ENCODE measurements at regions not wholly inside any gene's neighbourhood (a gene's known extent, or its start where the extent isn't known, plus 50 kb on each side); places are given as distances from the start of the nearest gene placed in this dataset.

DNA sequence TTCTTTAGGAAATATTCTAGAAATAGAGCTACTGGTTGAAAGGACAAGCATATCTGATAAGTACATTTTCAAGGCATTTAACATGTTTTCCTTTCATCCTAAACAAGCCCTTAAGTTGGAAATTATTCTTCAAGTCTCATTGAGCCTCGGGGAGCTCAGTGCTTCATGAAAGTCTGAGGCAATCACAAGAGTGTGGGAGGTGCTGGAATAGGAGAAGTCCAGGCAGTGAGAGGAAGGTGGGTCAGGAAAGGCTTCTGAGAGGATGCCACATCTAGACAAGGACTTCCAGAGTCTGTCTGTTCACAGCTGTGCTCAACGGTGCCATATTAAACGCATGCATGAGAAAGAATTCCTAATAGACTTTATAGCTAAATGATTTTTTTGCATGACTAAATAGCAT is 69.8 kb downstream of the CD83 start:
- H3K27ac ChIP-seq, result no peak overlapping the region
- H3K36me3 ChIP-seq, result no peaks in the 10 kb centered on the region
- intact Hi-C loops (cut with DNase I), result no loop called here
- H3K27me3 ChIP-seq, result no peaks in the 10 kb centered on the region
- no peak for DNase-seq (ENCODE audit: extremely low spot score in 2 of 2)
- no peak for TF ChIP-seq POLR2AphosphoS5 (IDR thresholded peaks at IDR 0.05; ENCODE audit: insufficient read depth in 1 of 2, low read depth in 1 of 2)
- TF ChIP-seq, protein P1, sequence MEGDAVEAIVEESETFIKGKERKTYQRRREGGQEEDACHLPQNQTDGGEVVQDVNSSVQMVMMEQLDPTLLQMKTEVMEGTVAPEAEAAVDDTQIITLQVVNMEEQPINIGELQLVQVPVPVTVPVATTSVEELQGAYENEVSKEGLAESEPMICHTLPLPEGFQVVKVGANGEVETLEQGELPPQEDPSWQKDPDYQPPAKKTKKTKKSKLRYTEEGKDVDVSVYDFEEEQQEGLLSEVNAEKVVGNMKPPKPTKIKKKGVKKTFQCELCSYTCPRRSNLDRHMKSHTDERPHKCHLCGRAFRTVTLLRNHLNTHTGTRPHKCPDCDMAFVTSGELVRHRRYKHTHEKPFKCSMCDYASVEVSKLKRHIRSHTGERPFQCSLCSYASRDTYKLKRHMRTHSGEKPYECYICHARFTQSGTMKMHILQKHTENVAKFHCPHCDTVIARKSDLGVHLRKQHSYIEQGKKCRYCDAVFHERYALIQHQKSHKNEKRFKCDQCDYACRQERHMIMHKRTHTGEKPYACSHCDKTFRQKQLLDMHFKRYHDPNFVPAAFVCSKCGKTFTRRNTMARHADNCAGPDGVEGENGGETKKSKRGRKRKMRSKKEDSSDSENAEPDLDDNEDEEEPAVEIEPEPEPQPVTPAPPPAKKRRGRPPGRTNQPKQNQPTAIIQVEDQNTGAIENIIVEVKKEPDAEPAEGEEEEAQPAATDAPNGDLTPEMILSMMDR (IDR thresholded peaks at IDR 0.05), result no peak
- TF ChIP-seq POLR2A (IDR thresholded peaks at IDR 0.05), result no peak
- H3K4me3 ChIP-seq, result no peak overlapping the region
- H3K4me1 ChIP-seq, result no peaks in the 10 kb centered on the region
- no peaks in the 10 kb centered on the region for H3K9me3 ChIP-seq

GRCh38 chr6:14189074-14189473 is 71.5 kb downstream of the CD83 start:
- Histone ChIP-seq H3K27ac (no peak overlapping the region), H3K4me3 (no peak overlapping the region), H3K9me3 (no peaks in the 10 kb centered on the region), H3K4me1 (no peaks in the 10 kb centered on the region), H3K27me3 (no peaks in the 10 kb centered on the region), H3K36me3 (no peaks in the 10 kb centered on the region)
- intact Hi-C loops (cut with DNase I), result no loop called here
- DNase-seq (ENCODE audit: extremely low spot score in 2 of 2), result no peak
- TF ChIP-seq, protein P1 (IDR thresholded peaks at IDR 0.05), result no peak
- TF ChIP-seq POLR2AphosphoS5 (IDR thresholded peaks at IDR 0.05; ENCODE audit: insufficient read depth in 1 of 2, low read depth in 1 of 2) (no peak), POLR2A (IDR thresholded peaks at IDR 0.05) (no peak)

- no peak overlapping the region for H3K27ac ChIP-seq
- H3K4me1 ChIP-seq, result no peaks in the 10 kb centered on the region
- DNase-seq (ENCODE audit: extremely low spot score in 2 of 2), result no peak
- no peak overlapping the region for H3K4me3 ChIP-seq
- intact Hi-C loops (cut with DNase I), result no loop called here
- TF ChIP-seq POLR2AphosphoS5 (IDR thresholded peaks at IDR 0.05; ENCODE audit: insufficient read depth in 1 of 2, low read depth in 1 of 2), result no peak
- TF ChIP-seq POLR2A (IDR thresholded peaks at IDR 0.05), result no peak
- TF ChIP-seq, protein P1 (IDR thresholded peaks at IDR 0.05), result no peak
- no peaks in the 10 kb centered on the region for H3K27me3 ChIP-seq
- no peaks in the 10 kb centered on the region for H3K36me3 ChIP-seq
- H3K9me3 ChIP-seq, result no peaks in the 10 kb centered on the region
These were observed 72.8 kb downstream of the CD83 start for GRCh38 chr6:14190191-14190928.

- Histone ChIP-seq H3K9me3 (no peaks in the 10 kb centered on the region), H3K4me1 (no peaks in the 10 kb centered on the region), H3K36me3 (no peaks in the 10 kb centered on the region), H3K27ac (no peak overlapping the region), H3K27me3 (no peaks in the 10 kb centered on the region), H3K4me3 (no peak overlapping the region)
- no peak for DNase-seq (ENCODE audit: extremely low spot score in 2 of 2)
- TF ChIP-seq, protein P1 (IDR thresholded peaks at IDR 0.05), result no peak
- TF ChIP-seq POLR2A (IDR thresholded peaks at IDR 0.05) (no peak), POLR2AphosphoS5 (IDR thresholded peaks at IDR 0.05; ENCODE audit: insufficient read depth in 1 of 2, low read depth in 1 of 2) (no peak)
- intact Hi-C loops (cut with DNase I), result no loop called here
These were observed 73.3 kb downstream of the CD83 start for GRCh38 chr6:14190929-14191224.

GRCh38 chr6:14191761-14192160 is 74.2 kb downstream of the CD83 start:
- TF ChIP-seq POLR2AphosphoS5 (IDR thresholded peaks at IDR 0.05; ENCODE audit: insufficient read depth in 1 of 2, low read depth in 1 of 2), result no peak
- TF ChIP-seq POLR2A (IDR thresholded peaks at IDR 0.05), result no peak
- TF ChIP-seq, protein P1 (IDR thresholded peaks at IDR 0.05), result no peak
- Histone ChIP-seq H3K36me3 (no peaks in the 10 kb centered on the region), H3K27me3 (no peaks in the 10 kb centered on the region), H3K27ac (no peak overlapping the region), H3K9me3 (no peaks in the 10 kb centered on the region), H3K4me3 (no peak overlapping the region), H3K4me1 (no peaks in the 10 kb centered on the region)
- DNase-seq (ENCODE audit: extremely low spot score in 2 of 2), result no peak
- intact Hi-C loops (cut with DNase I), result no loop called here
